ENCODE measurements at regions not wholly inside any gene's neighbourhood (a gene's known extent, or its start where the extent isn't known, plus 50 kb on each side); places are given as distances from the start of the nearest gene placed in this dataset.

- no peaks in the 10 kb centered on the region for H3K36me3 ChIP-seq (ENCODE audit: insufficient read depth, low read length)
- no peaks in the 10 kb centered on the region for H3K79me2 ChIP-seq (ENCODE audit: insufficient read depth, low read length)
- no peak overlapping the region for H3K4me2 ChIP-seq (ENCODE audit: low read length)
- H3K9me3 ChIP-seq (ENCODE audit: insufficient read depth, low read depth, low read length): no peaks in the 10 kb centered on the region
- H3K4me3 ChIP-seq (ENCODE audit: insufficient read depth, low read depth, low read length): no peak overlapping the region
- Mint-ChIP-seq H3K27ac (ENCODE audit: unreplicated experiment) (no peak overlapping the region), H3K4me3 (ENCODE audit: unreplicated experiment) (no peak overlapping the region), H3K4me1 (ENCODE audit: low read depth, unreplicated experiment) (no peaks in the 10 kb centered on the region), H3K9me3 (ENCODE audit: unreplicated experiment) (no peaks in the 10 kb centered on the region), H3K27me3 (ENCODE audit: low read depth, unreplicated experiment) (no peaks in the 10 kb centered on the region), H3K36me3 (ENCODE audit: low read depth, unreplicated experiment) (no peaks in the 10 kb centered on the region)
- TF ChIP-seq CTCF (IDR thresholded peaks at IDR 0.05; ENCODE audit: insufficient read depth, low read depth, low read length) (no peak), EZH2 (IDR thresholded peaks at IDR 0.05; ENCODE audit: insufficient read depth, low read length) (no peak)
- H3K4me1 ChIP-seq (ENCODE audit: insufficient read depth, low read length): no peaks in the 10 kb centered on the region
- H3K27ac ChIP-seq (ENCODE audit: low read depth, low read length): no peak overlapping the region
- H4K20me1 ChIP-seq (ENCODE audit: insufficient read depth, low read length): no peaks in the 10 kb centered on the region
- FAIRE-seq (no peak), DNase-seq (ENCODE audit: low read depth) (no peak)
- no peak overlapping the region for H3K9ac ChIP-seq (ENCODE audit: low read length)
- H3K27me3 ChIP-seq (ENCODE audit: insufficient read depth, low read length): no peaks in the 10 kb centered on the region
- H2AFZ ChIP-seq (ENCODE audit: low read depth, low read length): no peak overlapping the region
Observed at GRCh38 chr2:114254875-114255274, 187.6 kb upstream of the DPP10 start.

GRCh38 chr2:114259389-114259788, 183.1 kb upstream of the DPP10 start:
- Histone ChIP-seq H3K4me1 (ENCODE audit: insufficient read depth, low read length) (no peaks in the 10 kb centered on the region), H4K20me1 (ENCODE audit: insufficient read depth, low read length) (no peaks in the 10 kb centered on the region), H3K36me3 (ENCODE audit: insufficient read depth, low read length) (no peaks in the 10 kb centered on the region), H3K9me3 (ENCODE audit: insufficient read depth, low read depth, low read length) (no peaks in the 10 kb centered on the region), H3K4me3 (ENCODE audit: insufficient read depth, low read depth, low read length) (no peak overlapping the region), H3K27ac (ENCODE audit: low read depth, low read length) (no peak overlapping the region), H3K27me3 (ENCODE audit: insufficient read depth, low read length) (no peaks in the 10 kb centered on the region), H3K79me2 (ENCODE audit: insufficient read depth, low read length) (no peaks in the 10 kb centered on the region), H3K4me2 (ENCODE audit: low read length) (no peak overlapping the region), H3K9ac (ENCODE audit: low read length) (no peak overlapping the region), H2AFZ (ENCODE audit: low read depth, low read length) (no peak overlapping the region)
- peaks cover 4% of the 10 kb centered on the region for H3K9me3 Mint-ChIP-seq (ENCODE audit: unreplicated experiment)
- DNase-seq (ENCODE audit: low read depth) (no peak), FAIRE-seq (no peak)
- H3K4me1 Mint-ChIP-seq (ENCODE audit: low read depth, unreplicated experiment): no peaks in the 10 kb centered on the region
- no peak overlapping the region for H3K27ac Mint-ChIP-seq (ENCODE audit: unreplicated experiment)
- H3K27me3 Mint-ChIP-seq (ENCODE audit: low read depth, unreplicated experiment): peaks cover 2% of the 10 kb centered on the region
- no peak for TF ChIP-seq EZH2 (IDR thresholded peaks at IDR 0.05; ENCODE audit: insufficient read depth, low read length)
- TF ChIP-seq CTCF (IDR thresholded peaks at IDR 0.05; ENCODE audit: insufficient read depth, low read depth, low read length): no peak
- H3K4me3 Mint-ChIP-seq (ENCODE audit: unreplicated experiment): no peak overlapping the region
- H3K36me3 Mint-ChIP-seq (ENCODE audit: low read depth, unreplicated experiment): no peaks in the 10 kb centered on the region

GRCh38 chr2:114261366-114261765, 181.1 kb upstream of the DPP10 start:
- H3K9ac ChIP-seq (ENCODE audit: low read length): no peak overlapping the region
- no peaks in the 10 kb centered on the region for H3K27me3 ChIP-seq (ENCODE audit: insufficient read depth, low read length)
- no peaks in the 10 kb centered on the region for H3K36me3 ChIP-seq (ENCODE audit: insufficient read depth, low read length)
- H3K79me2 ChIP-seq (ENCODE audit: insufficient read depth, low read length): no peaks in the 10 kb centered on the region
- FAIRE-seq (no peak), DNase-seq (ENCODE audit: low read depth) (no peak)
- Mint-ChIP-seq H3K27me3 (ENCODE audit: low read depth, unreplicated experiment) (peaks cover 2% of the 10 kb centered on the region), H3K9me3 (ENCODE audit: unreplicated experiment) (peaks cover 4% of the 10 kb centered on the region), H3K4me3 (ENCODE audit: unreplicated experiment) (no peak overlapping the region), H3K36me3 (ENCODE audit: low read depth, unreplicated experiment) (no peaks in the 10 kb centered on the region), H3K4me1 (ENCODE audit: low read depth, unreplicated experiment) (no peaks in the 10 kb centered on the region), H3K27ac (ENCODE audit: unreplicated experiment) (no peak overlapping the region)
- no peak overlapping the region for H2AFZ ChIP-seq (ENCODE audit: low read depth, low read length)
- no peaks in the 10 kb centered on the region for H4K20me1 ChIP-seq (ENCODE audit: insufficient read depth, low read length)
- no peak overlapping the region for H3K27ac ChIP-seq (ENCODE audit: low read depth, low read length)
- no peaks in the 10 kb centered on the region for H3K4me1 ChIP-seq (ENCODE audit: insufficient read depth, low read length)
- TF ChIP-seq EZH2 (IDR thresholded peaks at IDR 0.05; ENCODE audit: insufficient read depth, low read length) (no peak), CTCF (IDR thresholded peaks at IDR 0.05; ENCODE audit: insufficient read depth, low read depth, low read length) (no peak)
- no peak overlapping the region for H3K4me2 ChIP-seq (ENCODE audit: low read length)
- no peaks in the 10 kb centered on the region for H3K9me3 ChIP-seq (ENCODE audit: insufficient read depth, low read depth, low read length)
- H3K4me3 ChIP-seq (ENCODE audit: insufficient read depth, low read depth, low read length): no peak overlapping the region
